Activated CD4-positive, CD25-positive, alpha-beta regulatory T cell treated with anti-CD3 and anti-CD28 coated beads, Interleukin-2, amount 50 U/mL, for 24 hours (primary cell): ENCODE measurements at regions not wholly inside any gene's neighbourhood (a gene's known extent, or its start where the extent isn't known, plus 50 kb on each side); places are given as distances from the start of the nearest gene placed in this dataset.

Source experiments
- ATAC-seq, 2 donors: fragments of 150-1000 bp; cut with Tn5 transposase; one replicate each; pipeline ENCODE4 v1.10.0; 2021; ENCODE audit warnings: mild to moderate bottlenecking in 1 of 2, moderate library complexity in 1 of 2

DNA sequence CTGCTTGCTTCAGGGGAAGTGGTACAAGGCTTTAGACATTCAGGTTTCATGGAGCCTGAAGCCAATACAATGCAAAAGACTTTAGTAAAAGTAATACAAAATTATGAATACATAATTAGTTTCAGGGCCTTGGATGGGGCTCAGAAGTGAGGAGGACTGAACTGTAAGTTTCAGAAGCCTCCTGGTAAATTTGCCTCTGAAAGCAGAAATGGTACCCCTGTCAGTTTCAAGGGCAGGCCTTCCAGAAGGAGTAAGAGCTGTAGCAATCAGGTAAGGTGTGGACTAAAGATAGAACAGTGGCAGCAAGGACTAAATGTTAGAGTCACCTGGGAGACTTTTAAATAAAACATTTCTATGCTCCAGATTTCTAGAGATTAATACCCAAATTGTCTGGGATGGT, 402.5 kb upstream of the GOLIM4 start:
- no peak for ATAC-seq

DNA sequence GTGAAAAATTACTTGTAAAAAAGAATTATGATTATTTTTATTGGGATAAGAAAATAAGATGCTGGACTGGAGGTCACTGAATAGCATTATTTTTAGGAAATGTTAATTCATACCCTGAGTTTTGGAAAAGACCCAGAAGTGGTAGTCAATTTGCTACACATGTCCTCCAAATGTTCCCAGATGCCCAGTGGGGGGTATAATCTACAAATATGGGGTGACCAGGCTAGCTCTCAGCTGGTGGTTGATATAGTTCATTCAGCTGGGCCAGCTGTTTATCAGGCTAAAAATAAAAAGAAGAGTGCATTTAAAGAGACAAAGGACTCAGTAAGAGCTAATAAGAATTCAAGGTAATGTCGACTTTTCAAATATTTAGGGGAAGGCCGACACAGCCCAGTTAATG, 402.0 kb upstream of the GOLIM4 start:
- ATAC-seq: no peak

DNA sequence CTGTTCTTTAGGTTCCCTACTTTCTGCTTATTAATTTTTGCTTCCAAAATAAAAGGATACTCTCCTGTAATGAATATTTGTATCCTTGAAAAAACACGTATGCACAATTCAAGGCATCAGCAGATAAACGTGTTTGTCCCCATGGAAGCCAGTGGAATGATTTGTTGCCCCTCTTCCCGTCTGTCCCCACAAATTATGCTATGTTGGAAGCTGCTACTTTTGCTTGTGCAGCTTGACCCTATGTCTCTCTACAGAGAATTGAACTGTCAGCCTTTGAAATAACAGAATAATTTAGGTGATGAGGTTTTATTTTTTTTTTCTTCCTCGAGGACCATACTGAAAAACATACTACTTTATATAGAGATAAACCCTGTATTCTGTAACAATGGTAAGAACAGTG, 401.5 kb upstream of the GOLIM4 start:
- ATAC-seq: no peak

DNA sequence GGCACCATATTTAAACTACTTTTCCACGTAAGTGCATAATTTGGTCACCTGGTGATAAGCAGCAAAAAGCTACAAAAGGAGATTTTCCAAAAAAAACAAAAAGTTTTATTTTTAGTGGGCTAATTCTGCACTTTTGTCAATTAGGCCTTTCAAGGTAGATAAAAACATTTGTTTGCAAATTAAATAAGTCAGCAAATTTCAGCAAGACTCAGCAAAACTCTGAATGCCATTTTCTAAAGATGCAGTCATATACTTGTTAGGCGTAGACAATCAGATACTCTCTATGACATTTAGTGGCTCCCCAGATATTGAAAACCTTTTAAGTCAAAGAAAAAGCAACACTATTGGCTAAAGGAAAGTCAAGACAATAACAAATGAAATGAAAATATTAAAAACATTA, 400.2 kb upstream of the GOLIM4 start:
- no peak for ATAC-seq

DNA sequence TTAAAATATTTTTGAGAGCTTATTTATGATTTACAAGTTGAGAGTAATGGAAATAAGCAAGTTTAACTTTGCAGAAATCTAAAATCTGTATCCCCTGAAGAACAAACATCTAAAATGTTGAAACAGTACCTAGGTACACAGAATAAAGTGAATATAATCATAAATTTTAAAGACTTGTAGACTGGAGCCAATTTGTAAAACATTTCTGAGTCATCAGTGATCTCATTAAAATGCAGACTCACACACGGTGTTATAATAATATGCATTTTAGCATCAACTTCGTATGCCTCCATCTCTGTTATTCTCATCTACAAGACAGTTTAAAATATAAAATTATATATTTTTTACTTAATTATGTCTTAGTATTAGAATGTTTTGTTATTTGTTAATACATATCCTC, 399.5 kb upstream of the GOLIM4 start:
- ATAC-seq: no peak

DNA sequence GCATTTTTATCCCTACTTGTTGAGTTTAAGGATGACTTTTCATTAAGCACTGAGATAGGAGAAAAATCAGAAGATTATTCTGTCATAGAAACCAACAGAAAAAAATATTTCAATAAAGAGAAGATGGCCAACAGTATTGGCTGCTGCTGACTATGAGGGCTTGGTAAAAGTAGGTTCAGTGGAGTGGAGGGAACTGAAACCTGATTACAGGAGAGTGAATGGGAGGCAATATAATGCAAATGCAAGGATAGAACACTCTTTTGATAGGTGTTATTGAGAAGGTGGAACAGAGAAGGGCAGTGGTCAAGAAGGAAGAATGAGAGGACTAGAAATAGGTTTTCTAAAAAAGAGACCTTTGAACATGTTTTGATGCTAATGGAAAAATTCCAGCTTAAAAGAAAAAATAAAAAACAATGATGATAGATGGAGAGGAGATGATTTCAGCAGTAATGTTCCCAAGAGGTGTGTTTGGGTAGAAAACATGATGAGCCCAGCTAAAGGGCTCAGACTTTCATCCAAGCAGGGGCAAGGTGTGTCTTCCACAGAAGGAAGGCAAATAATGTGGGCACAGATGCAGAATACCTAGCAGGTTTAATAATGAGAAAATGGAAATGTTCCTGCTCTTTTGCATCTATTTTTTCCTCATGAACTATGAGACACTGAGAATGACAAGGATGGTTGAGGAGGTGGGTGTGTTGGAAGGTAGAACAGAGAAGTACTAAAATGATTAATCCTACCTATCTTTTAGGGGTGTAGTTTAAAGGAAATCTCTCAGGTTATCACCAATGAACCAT, 397.9 kb upstream of the GOLIM4 start:
- no peak for ATAC-seq

DNA sequence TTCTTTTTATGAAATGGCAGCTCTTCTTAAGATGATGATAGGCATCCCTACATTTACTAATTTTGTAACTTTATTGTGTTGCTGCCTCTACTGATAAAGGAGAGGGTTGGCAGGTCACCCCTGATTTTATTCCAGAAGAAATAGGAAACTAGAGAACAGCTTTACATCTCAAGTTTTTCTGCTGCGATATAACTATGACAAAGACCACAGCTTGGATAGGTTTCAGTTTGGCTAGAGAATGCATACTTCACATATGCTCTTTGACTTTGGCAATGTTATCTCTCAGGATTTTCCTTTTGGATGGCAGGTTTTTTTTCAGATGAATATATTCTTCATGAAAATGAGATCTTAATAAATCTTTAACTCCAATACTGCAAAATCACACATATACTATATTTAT, 395.3 kb upstream of the GOLIM4 start:
- no peak for ATAC-seq

DNA sequence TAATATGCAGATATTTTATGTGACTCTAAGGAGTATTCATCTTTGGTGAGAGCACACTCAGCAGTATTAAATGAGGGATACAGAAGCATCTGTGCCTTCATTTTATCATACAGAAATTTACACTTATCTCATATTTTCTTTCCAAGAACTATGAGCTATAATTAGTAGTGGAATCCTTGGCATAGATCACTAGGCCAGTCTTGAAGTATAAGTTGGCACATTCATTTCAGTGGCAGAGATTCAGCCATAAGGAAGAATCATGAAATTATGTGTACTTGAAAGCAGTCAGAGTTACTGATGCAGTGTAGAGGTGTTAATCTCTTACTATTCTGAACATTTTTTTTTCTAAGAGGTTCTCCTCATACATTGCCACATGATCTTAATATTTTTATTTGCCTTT, 393.6 kb upstream of the GOLIM4 start:
- ATAC-seq: no peak

DNA sequence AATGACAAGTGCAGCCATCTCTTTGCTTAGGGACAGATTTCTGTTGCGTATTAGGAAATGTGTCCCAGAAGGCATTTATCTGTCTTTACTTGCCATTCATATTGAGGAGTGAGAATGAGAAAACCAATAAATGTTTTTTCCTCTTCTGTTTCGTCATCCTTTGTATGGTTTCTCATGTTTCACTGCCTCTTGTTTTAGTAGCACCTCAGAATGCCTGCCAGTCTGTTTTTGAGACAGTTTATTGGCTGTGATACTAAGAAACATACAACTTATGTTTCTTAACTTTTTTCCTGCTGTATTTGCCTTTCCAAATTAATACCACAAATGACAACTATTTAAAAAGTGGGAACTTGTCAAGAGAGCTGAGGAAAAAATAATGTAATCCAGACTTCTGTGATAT, 390.2 kb upstream of the GOLIM4 start:
- no peak for ATAC-seq

DNA sequence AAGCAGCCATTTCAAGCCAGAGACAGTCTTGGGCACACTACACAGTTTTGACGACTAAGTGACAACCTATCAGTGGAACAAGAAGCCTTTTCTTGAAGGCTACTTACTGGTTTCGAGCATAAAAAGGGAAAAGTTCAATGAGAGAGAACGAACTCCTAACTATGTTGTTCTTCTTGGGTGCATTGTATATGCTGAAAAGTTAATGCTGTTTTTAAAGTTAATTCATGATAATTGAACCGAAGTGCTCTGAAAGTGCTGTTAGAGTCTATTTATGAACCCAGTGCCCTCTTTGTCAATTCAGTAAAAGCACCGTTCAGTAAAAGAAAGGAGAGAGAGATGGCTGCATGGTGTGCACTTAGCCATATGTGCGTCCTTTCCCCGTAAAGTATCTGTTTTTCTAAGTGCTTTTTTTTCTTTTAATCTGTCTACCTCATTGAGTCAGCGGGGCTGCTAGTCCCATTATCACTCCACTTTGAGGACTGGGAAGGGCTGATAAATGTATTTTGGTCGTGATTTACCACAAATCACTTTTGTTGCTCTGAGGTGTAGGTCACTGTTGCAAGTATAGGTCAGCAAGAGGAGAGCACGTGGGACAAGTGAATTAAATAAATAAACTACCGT, 380.7 kb upstream of the GOLIM4 start:
- ATAC-seq: no peak

DNA sequence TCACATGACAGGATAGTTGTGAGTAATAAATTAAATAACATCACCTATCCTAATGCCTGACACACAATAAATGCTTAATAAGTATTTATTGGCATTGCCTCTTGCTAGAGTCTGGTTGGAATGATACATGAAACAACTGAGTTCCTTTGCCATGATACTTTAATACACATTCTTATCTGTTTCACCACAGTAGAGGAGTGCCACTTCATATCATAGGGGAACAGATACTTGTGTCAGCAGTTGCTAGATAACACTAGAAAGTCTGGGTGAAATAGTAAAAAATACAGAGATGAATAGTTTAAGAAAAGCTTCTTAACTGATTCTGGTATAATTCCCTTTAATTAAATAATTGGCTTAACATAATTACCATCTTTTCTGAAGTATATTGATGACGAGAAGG, 380.0 kb upstream of the GOLIM4 start:
- ATAC-seq: no peak

DNA sequence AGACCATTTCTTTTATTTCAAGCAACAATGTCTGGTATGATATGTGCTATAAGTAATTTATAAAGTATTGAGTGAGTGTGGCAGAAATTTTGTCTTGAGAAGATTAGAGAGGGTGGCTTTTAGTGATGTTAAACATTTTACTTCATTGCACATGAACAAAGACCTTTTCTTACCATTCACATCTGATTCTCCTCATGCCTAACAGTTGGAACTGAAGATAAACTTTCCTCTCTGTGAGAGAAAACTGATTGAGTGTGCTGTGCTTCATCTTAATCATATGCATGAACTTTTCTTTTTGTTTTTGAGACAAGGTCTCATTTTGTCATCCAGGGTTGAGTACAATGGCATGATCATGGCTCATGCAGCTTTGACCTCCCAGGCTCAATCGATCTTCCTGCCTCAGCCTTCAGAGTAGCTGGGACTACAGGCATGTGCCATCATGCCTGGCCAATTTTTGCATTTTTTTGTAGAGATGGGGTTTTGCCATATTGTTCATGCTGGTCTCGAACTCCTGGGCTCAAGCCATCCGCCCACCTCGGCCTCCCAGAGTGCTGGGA, 377.7 kb upstream of the GOLIM4 start:
- ATAC-seq: no peak

DNA sequence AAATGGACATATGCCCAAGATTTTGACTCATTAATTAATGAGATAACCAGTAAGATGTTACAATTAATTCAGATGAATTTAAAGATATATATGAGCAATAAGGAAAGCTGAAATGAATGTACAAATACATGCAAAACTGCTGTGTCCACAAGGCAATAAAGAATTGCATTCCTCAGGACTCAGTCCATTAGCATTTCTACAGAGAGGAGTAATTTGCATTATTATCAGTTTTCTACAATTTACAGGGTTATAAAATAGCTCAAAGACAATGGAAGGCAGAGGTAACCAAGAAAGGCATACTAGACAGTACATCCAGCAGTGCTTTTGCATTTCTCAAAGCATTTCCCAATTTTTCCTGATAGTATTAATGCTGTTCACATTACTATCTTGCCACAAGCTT, 377.1 kb upstream of the GOLIM4 start:
- no peak for ATAC-seq

DNA sequence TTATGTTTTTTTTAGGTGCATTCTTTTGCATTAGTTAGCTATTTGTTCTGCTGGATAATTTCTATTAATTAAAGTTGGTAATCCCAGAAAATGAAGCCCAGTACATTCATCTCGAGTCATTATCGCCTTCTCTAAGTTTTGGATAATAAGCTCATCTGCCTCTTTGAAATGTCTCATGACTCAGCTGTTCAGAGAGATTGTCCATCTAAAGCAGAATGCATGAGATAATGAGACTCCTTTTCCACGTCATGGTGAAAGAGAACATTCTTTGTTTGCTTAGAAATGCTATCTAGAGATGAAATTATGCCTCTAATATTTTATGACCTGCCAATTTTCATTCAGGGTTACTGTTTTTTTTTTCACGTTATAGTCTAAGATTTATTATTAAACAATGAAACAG, 374.7 kb upstream of the GOLIM4 start:
- ATAC-seq: no peak

DNA sequence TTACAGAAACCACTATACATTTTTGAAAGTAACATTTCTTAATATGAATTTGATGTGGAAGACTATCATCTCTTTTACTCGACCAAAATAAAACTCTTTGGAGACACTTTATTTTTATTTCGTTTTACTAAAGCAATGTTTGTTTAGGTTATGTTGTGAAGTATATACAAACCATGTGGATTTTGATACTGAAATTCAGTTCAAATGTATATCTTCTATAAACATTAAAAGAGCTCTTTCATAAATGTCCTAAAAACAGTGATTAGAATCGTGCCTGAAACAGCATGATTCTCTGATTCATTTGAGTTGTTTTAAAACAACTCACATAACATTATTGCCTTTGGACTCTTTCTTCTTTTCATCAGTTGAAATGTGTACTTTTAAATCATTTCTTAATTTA, 373.7 kb upstream of the GOLIM4 start:
- no peak for ATAC-seq

DNA sequence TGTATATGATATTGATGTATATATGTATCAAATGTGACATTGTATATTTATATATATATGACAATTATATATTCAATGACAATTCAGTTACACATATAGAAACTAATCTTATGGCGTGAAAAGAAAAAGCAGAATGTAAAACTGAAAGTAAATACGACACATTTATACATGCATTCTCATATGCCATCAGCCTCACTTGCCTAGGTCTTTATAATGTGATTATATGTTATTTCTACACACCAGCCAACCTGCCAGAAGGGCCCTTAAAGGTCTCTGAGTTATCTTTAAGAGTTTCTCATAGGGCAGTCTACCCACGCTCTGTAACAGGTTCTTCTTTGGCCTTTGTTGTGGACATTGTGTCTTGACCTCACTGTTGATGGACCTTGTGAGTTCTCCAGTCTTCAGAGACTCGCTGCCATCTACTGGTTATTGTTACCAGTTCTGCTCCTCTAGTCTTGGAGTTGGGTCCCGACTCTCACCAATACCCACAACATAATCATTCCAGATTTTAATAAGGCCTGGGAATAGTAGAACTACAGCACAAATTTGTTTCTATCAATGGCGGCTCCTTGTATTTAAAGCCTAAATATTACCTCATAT, 371.5 kb upstream of the GOLIM4 start:
- ATAC-seq: no peak

DNA sequence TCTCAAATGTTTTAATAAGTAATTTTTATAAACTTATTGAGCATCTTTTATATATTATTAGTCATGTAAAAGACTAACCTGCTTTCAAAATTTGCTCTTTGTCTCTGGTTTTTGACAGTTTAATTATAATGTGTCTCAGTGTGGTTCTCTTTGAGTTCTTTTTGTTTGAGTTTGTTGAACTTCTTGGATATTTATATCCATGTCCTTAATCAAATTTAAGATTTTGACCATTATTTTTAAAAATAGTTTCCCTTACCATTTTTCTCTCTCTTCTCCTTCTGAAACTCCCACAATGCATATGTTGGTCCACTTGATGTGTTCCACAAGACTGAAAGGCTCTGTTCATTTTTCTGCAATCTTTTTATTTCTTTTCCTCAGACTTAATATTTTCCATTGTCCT, 366.1 kb upstream of the GOLIM4 start:
- no peak for ATAC-seq

DNA sequence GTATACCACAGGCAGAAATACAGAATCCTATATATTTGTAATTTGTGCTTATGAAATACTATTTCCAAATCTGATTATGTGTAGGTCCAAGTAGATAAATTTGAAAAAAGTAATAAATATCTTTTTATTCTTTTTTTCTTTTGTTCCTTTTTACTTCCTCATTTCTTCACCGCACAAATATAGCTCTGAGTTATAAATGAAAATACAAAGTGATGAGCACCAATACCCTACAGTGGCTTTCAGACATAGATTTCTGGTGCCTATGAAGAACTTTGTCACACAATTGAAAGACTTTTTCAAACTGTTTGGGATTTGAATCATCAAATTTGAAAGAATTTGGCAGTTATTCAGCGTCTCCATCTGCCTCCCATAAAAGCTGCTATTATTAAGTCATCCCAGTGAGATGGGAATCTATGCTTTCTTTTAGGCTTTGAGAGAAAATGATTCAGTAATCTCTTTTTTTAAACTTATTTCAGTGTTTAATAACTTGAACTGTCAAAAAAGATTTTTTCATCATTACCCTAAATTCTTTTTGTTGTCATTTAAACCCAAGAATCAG, 363.6 kb upstream of the GOLIM4 start:
- no peak for ATAC-seq

DNA sequence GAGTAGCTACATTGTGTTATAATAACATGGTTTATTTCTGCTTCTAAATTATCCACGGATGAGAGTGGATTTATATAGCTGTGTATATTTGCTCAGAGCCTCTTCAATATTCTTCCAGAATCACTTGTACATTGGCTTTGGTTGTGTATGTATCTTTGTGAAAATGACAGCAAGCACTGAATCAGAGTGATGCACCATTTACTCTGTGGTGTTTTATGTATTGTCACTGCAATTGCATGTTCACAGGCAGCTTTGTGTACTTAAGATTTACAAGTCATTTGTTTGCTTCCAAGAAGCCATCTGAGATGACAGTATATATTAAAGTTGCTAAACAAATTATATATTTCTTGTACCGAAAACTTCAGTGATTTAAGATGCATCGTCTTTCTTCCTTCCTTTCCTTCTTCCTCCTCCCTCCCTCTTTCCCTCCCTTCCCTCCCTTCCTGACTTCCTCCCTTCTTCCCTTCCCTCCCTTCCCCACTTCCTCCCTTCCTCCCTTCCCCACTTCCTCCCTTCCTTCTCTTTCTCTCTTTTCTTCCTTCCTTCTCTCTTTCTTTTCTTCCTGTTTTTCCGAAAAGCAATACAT, 362.3 kb upstream of the GOLIM4 start:
- ATAC-seq: no peak

DNA sequence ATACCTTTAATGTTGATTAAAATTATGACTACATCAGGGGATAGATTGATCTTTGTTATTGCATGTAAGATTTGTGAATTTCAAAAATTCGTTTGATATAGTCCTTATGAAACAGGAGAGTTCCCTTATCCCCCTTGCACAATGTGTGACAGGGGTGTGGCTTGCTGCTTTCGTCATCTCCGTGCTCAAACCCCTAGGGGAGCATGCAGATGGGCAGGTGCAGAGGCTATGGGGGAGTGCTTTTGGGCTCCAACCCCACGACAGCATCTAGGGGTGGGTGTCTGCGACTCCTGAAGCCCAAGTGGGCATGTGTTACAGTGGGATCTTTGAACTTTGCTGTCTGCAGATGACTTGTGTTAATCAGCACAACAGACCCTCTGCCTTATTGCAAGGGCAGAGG, 360.1 kb upstream of the GOLIM4 start:
- ATAC-seq: no peak

DNA sequence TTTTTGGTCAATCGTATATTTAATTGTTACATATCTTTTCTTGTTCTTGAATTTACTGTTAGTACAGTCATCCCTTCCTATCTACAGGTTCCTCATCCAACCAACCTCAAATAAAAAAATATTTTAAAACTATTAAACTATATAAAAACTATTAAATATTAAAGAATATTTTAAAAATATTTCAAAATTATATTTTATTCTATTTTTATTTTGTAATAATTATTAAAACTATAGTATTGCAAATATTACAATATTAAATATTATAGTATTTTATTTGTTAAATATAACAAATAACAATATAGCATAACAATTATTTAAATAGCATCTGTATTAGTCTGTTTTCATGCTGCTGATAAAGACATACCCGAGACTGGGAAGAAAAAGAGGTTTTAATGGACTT, 357.9 kb upstream of the GOLIM4 start:
- ATAC-seq: no peak

DNA sequence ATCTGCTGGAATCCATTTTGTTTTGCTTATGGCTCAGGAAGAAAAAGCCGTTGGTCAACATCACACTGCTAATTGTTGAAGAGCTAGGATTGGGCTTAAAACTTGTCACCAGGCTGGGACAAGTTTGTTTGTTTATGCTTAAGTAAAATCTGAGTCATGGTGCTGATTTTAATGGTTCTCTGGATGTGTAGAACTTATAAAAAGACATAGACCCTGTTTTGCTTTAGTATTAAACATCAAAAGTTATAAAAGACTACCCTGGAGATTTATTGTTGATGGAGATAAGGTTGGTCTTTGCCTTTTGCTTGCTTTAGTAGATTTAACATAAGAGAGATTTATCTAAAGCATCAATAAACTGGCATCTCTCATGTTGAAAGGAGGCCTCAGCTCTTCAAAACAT, 348.2 kb upstream of the GOLIM4 start:
- no peak for ATAC-seq

DNA sequence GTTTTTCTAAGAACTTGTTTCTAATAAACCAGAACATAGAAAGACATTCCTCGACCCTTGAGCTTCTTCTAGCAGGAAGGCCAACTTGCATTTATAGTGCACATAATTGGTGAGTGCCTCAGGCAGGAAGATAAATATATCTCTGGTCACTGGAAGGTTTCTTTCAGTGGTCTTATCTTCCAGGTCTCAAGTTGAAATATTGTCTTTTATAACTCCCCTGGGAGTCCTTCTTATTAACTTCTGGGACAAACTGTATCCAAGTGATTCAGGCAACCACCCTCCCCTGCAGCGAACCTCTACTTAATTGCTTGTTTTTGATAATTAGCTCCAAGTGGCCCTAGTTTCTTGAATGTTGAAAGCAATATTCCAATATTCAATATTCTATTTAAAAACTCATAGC, 346.8 kb upstream of the GOLIM4 start:
- ATAC-seq: no peak
